ENCODE measurements at regions not wholly inside any gene's neighbourhood (a gene's known extent, or its start where the extent isn't known, plus 50 kb on each side); places are given as distances from the start of the nearest gene placed in this dataset.

- H4K20me1 ChIP-seq (ENCODE audit: insufficient read depth, low read length), result no peaks in the 10 kb centered on the region
- H3K79me2 ChIP-seq (ENCODE audit: low read length), result no peaks in the 10 kb centered on the region
- no peaks in the 10 kb centered on the region for H3K4me1 ChIP-seq (ENCODE audit: low read length)
- H3K36me3 ChIP-seq (replicated peaks; ENCODE audit: low read depth, low read length), result no peaks in the 10 kb centered on the region
- no peak overlapping the region for H3K9ac ChIP-seq (ENCODE audit: low read length)
- TF ChIP-seq CTCF (IDR thresholded peaks at IDR 0.05; ENCODE audit: low read depth, low read length) (no peak), EZH2phosphoT487 (IDR thresholded peaks at IDR 0.05; ENCODE audit: low read depth) (no peak)
- H3K27ac ChIP-seq (ENCODE audit: low read length), result no peak overlapping the region
- no peak overlapping the region for H2AFZ ChIP-seq (ENCODE audit: low read depth, low read length)
- H3K9me3 ChIP-seq (ENCODE audit: insufficient read depth, low read length), result no peaks in the 10 kb centered on the region
- no peak overlapping the region for H3K4me3 ChIP-seq (ENCODE audit: low read length)
- H3K4me2 ChIP-seq (ENCODE audit: low read length), result no peak overlapping the region
- no peaks in the 10 kb centered on the region for H3K27me3 ChIP-seq (ENCODE audit: low read depth, low read length)
These were observed 228.0 kb upstream of the GPR149 start for GRCh38 chr3:154658000-154658399.

- Histone ChIP-seq H3K27me3 (ENCODE audit: low read depth, low read length) (no peaks in the 10 kb centered on the region), H3K36me3 (replicated peaks; ENCODE audit: low read depth, low read length) (no peaks in the 10 kb centered on the region), H3K9me3 (ENCODE audit: insufficient read depth, low read length) (no peaks in the 10 kb centered on the region), H3K4me1 (ENCODE audit: low read length) (no peaks in the 10 kb centered on the region), H3K27ac (ENCODE audit: low read length) (no peak overlapping the region), H3K9ac (ENCODE audit: low read length) (no peak overlapping the region), H3K4me3 (ENCODE audit: low read length) (no peak overlapping the region), H3K79me2 (ENCODE audit: low read length) (no peaks in the 10 kb centered on the region), H4K20me1 (ENCODE audit: insufficient read depth, low read length) (no peaks in the 10 kb centered on the region), H3K4me2 (ENCODE audit: low read length) (no peak overlapping the region), H2AFZ (ENCODE audit: low read depth, low read length) (no peak overlapping the region)
- TF ChIP-seq EZH2phosphoT487 (IDR thresholded peaks at IDR 0.05; ENCODE audit: low read depth) (no peak), CTCF (IDR thresholded peaks at IDR 0.05; ENCODE audit: low read depth, low read length) (no peak)
These were observed 227.2 kb upstream of the GPR149 start for GRCh38 chr3:154657218-154657617.

- Histone ChIP-seq H3K9ac (ENCODE audit: low read length) (no peak overlapping the region), H3K27me3 (ENCODE audit: low read depth, low read length) (no peaks in the 10 kb centered on the region), H3K4me3 (ENCODE audit: low read length) (no peak overlapping the region), H3K9me3 (ENCODE audit: insufficient read depth, low read length) (no peaks in the 10 kb centered on the region), H2AFZ (ENCODE audit: low read depth, low read length) (no peak overlapping the region), H3K36me3 (replicated peaks; ENCODE audit: low read depth, low read length) (no peaks in the 10 kb centered on the region), H3K4me1 (ENCODE audit: low read length) (no peaks in the 10 kb centered on the region), H3K4me2 (ENCODE audit: low read length) (no peak overlapping the region), H3K27ac (ENCODE audit: low read length) (no peak overlapping the region), H4K20me1 (ENCODE audit: insufficient read depth, low read length) (no peaks in the 10 kb centered on the region), H3K79me2 (ENCODE audit: low read length) (no peaks in the 10 kb centered on the region)
- no peak for TF ChIP-seq CTCF (IDR thresholded peaks at IDR 0.05; ENCODE audit: low read depth, low read length)
- TF ChIP-seq EZH2phosphoT487 (IDR thresholded peaks at IDR 0.05; ENCODE audit: low read depth), result no peak
These were observed 226.5 kb upstream of the GPR149 start for GRCh38 chr3:154656486-154656885.

GRCh38 chr3:154642145-154642544, 212.2 kb upstream of the GPR149 start:
- Histone ChIP-seq H3K9me3 (ENCODE audit: insufficient read depth, low read length) (no peaks in the 10 kb centered on the region), H3K79me2 (ENCODE audit: low read length) (no peaks in the 10 kb centered on the region), H3K4me1 (ENCODE audit: low read length) (peaks cover 18% of the 10 kb centered on the region), H2AFZ (ENCODE audit: low read depth, low read length) (peak overlapping the region; percentile 87), H3K4me2 (ENCODE audit: low read length) (peak overlapping the region; percentile 19), H3K9ac (ENCODE audit: low read length) (no peak overlapping the region), H3K36me3 (replicated peaks; ENCODE audit: low read depth, low read length) (no peaks in the 10 kb centered on the region), H4K20me1 (ENCODE audit: insufficient read depth, low read length) (no peaks in the 10 kb centered on the region), H3K27me3 (ENCODE audit: low read depth, low read length) (no peaks in the 10 kb centered on the region), H3K4me3 (ENCODE audit: low read length) (no peak overlapping the region), H3K27ac (ENCODE audit: low read length) (no peak overlapping the region)
- TF ChIP-seq CTCF (IDR thresholded peaks at IDR 0.05; ENCODE audit: low read depth, low read length) (no peak), EZH2phosphoT487 (IDR thresholded peaks at IDR 0.05; ENCODE audit: low read depth) (no peak)
